ENCODE measurements at regions not wholly inside any gene's neighbourhood (a gene's known extent, or its start where the extent isn't known, plus 50 kb on each side); places are given as distances from the start of the nearest gene placed in this dataset.

GRCh38 chr2:142786918-142787702, 90.4 kb upstream of the KYNU start:
- intact Hi-C loops (cut with micrococcal nuclease) = no loop called here
- H3K27me3 Mint-ChIP-seq = no peaks in the 10 kb centered on the region
- DNase-seq = no peak
- no peaks in the 10 kb centered on the region for H3K9me3 Mint-ChIP-seq
- no peaks in the 10 kb centered on the region for H3K4me1 Mint-ChIP-seq
- H3K4me3 Mint-ChIP-seq = no peak overlapping the region
- no peaks in the 10 kb centered on the region for H3K36me3 Mint-ChIP-seq (ENCODE audit: low read depth)
- no peak overlapping the region for H3K27ac Mint-ChIP-seq

GRCh38 chr2:142782942-142783443, 94.5 kb upstream of the KYNU start:
- intact Hi-C loops (cut with micrococcal nuclease) = no loop called here

GRCh38 chr2:142781146-142781545, 96.3 kb upstream of the KYNU start:
- no peaks in the 10 kb centered on the region for H3K36me3 Mint-ChIP-seq (ENCODE audit: low read depth)
- no peak overlapping the region for H3K27ac Mint-ChIP-seq
- no peak for DNase-seq
- no peaks in the 10 kb centered on the region for H3K27me3 Mint-ChIP-seq
- intact Hi-C loops (cut with micrococcal nuclease) = no loop called here
- no peaks in the 10 kb centered on the region for H3K9me3 Mint-ChIP-seq
- H3K4me1 Mint-ChIP-seq = no peaks in the 10 kb centered on the region
- H3K4me3 Mint-ChIP-seq = no peak overlapping the region

More at GRCh38 chr2:142782942-142783443, 94.5 kb upstream of the KYNU start:
- H3K4me3 Mint-ChIP-seq = no peak overlapping the region
- H3K27me3 Mint-ChIP-seq = no peaks in the 10 kb centered on the region
- no peak overlapping the region for H3K27ac Mint-ChIP-seq
- no peaks in the 10 kb centered on the region for H3K9me3 Mint-ChIP-seq
- H3K36me3 Mint-ChIP-seq (ENCODE audit: low read depth) = no peaks in the 10 kb centered on the region
- no peaks in the 10 kb centered on the region for H3K4me1 Mint-ChIP-seq
- no peak for DNase-seq

GRCh38 chr2:142778289-142778688, 99.2 kb upstream of the KYNU start:
- Mint-ChIP-seq H3K4me1 (no peaks in the 10 kb centered on the region), H3K27ac (no peak overlapping the region), H3K4me3 (no peak overlapping the region), H3K9me3 (no peaks in the 10 kb centered on the region), H3K27me3 (no peaks in the 10 kb centered on the region), H3K36me3 (ENCODE audit: low read depth) (no peaks in the 10 kb centered on the region)
- no peak for DNase-seq
- intact Hi-C loops (cut with micrococcal nuclease) = no loop called here

GRCh38 chr2:142777742-142778141, 99.7 kb upstream of the KYNU start:
- H3K27ac Mint-ChIP-seq = no peak overlapping the region

GRCh38 chr2:142769761-142770160, 107.7 kb upstream of the KYNU start:
- no peaks in the 10 kb centered on the region for H3K4me1 Mint-ChIP-seq
- no peak overlapping the region for H3K27ac Mint-ChIP-seq
- no peak overlapping the region for H3K4me3 Mint-ChIP-seq
- no peaks in the 10 kb centered on the region for H3K36me3 Mint-ChIP-seq (ENCODE audit: low read depth)
- no peaks in the 10 kb centered on the region for H3K9me3 Mint-ChIP-seq
- no peak for DNase-seq
- intact Hi-C loops (cut with micrococcal nuclease) = no loop called here
- H3K27me3 Mint-ChIP-seq = no peaks in the 10 kb centered on the region

More at GRCh38 chr2:142777742-142778141, 99.7 kb upstream of the KYNU start:
- Mint-ChIP-seq H3K27me3 (no peaks in the 10 kb centered on the region), H3K4me3 (no peak overlapping the region), H3K4me1 (no peaks in the 10 kb centered on the region), H3K36me3 (ENCODE audit: low read depth) (no peaks in the 10 kb centered on the region), H3K9me3 (no peaks in the 10 kb centered on the region)
- intact Hi-C loops (cut with micrococcal nuclease) = no loop called here
- no peak for DNase-seq

GRCh38 chr2:142767847-142768246, 109.6 kb upstream of the KYNU start:
- Mint-ChIP-seq H3K4me1 (no peaks in the 10 kb centered on the region), H3K27me3 (no peaks in the 10 kb centered on the region), H3K4me3 (no peak overlapping the region), H3K27ac (no peak overlapping the region), H3K36me3 (ENCODE audit: low read depth) (no peaks in the 10 kb centered on the region), H3K9me3 (no peaks in the 10 kb centered on the region)
- DNase-seq = no peak
- intact Hi-C loops (cut with micrococcal nuclease) = no loop called here

GRCh38 chr2:142758973-142759372, 118.5 kb upstream of the KYNU start:
- Mint-ChIP-seq H3K27me3 (no peaks in the 10 kb centered on the region), H3K9me3 (no peaks in the 10 kb centered on the region), H3K4me1 (no peaks in the 10 kb centered on the region), H3K36me3 (ENCODE audit: low read depth) (no peaks in the 10 kb centered on the region), H3K4me3 (no peak overlapping the region), H3K27ac (no peak overlapping the region)
- DNase-seq = no peak
- intact Hi-C loops (cut with micrococcal nuclease) = no loop called here

GRCh38 chr2:142757111-142757510, 120.4 kb upstream of the KYNU start:
- Mint-ChIP-seq H3K4me3 (no peak overlapping the region), H3K9me3 (no peaks in the 10 kb centered on the region), H3K27me3 (no peaks in the 10 kb centered on the region), H3K36me3 (ENCODE audit: low read depth) (no peaks in the 10 kb centered on the region), H3K4me1 (no peaks in the 10 kb centered on the region), H3K27ac (no peak overlapping the region)
- intact Hi-C loops (cut with micrococcal nuclease) = no loop called here
- no peak for DNase-seq

- no peaks in the 10 kb centered on the region for H3K27me3 Mint-ChIP-seq
- H3K27ac Mint-ChIP-seq = no peak overlapping the region
- H3K9me3 Mint-ChIP-seq = no peaks in the 10 kb centered on the region
- no peak overlapping the region for H3K4me3 Mint-ChIP-seq
- no peak for DNase-seq
- intact Hi-C loops (cut with micrococcal nuclease) = no loop called here
- H3K4me1 Mint-ChIP-seq = no peaks in the 10 kb centered on the region
- H3K36me3 Mint-ChIP-seq (ENCODE audit: low read depth) = no peaks in the 10 kb centered on the region
Measured at GRCh38 chr2:142756430-142756829, 121.0 kb upstream of the KYNU start.

GRCh38 chr2:142755191-142755590, 122.3 kb upstream of the KYNU start:
- Mint-ChIP-seq H3K27me3 (no peaks in the 10 kb centered on the region), H3K9me3 (no peaks in the 10 kb centered on the region), H3K4me3 (no peak overlapping the region), H3K4me1 (no peaks in the 10 kb centered on the region), H3K36me3 (ENCODE audit: low read depth) (no peaks in the 10 kb centered on the region), H3K27ac (no peak overlapping the region)
- DNase-seq = no peak
- intact Hi-C loops (cut with micrococcal nuclease) = no loop called here

- DNase-seq = no peak
- intact Hi-C loops (cut with micrococcal nuclease) = no loop called here
- no peaks in the 10 kb centered on the region for H3K27me3 Mint-ChIP-seq
- H3K9me3 Mint-ChIP-seq = no peaks in the 10 kb centered on the region
- H3K4me1 Mint-ChIP-seq = no peaks in the 10 kb centered on the region
- no peaks in the 10 kb centered on the region for H3K36me3 Mint-ChIP-seq (ENCODE audit: low read depth)
- no peak overlapping the region for H3K4me3 Mint-ChIP-seq
- no peak overlapping the region for H3K27ac Mint-ChIP-seq
Measured at GRCh38 chr2:142754182-142754581, 123.3 kb upstream of the KYNU start.

GRCh38 chr2:142750858-142751257, 126.6 kb upstream of the KYNU start:
- H3K4me3 Mint-ChIP-seq = no peak overlapping the region
- H3K27me3 Mint-ChIP-seq = no peaks in the 10 kb centered on the region
- H3K27ac Mint-ChIP-seq = no peak overlapping the region
- H3K9me3 Mint-ChIP-seq = no peaks in the 10 kb centered on the region
- DNase-seq = no peak
- intact Hi-C loops (cut with micrococcal nuclease) = no loop called here
- H3K36me3 Mint-ChIP-seq (ENCODE audit: low read depth) = no peaks in the 10 kb centered on the region
- no peaks in the 10 kb centered on the region for H3K4me1 Mint-ChIP-seq

GRCh38 chr2:142748559-142749099, 128.8 kb upstream of the KYNU start:
- Mint-ChIP-seq H3K27me3 (no peaks in the 10 kb centered on the region), H3K4me1 (no peaks in the 10 kb centered on the region), H3K27ac (no peak overlapping the region), H3K9me3 (no peaks in the 10 kb centered on the region), H3K4me3 (no peak overlapping the region), H3K36me3 (ENCODE audit: low read depth) (no peaks in the 10 kb centered on the region)
- intact Hi-C loops (cut with micrococcal nuclease) = no loop called here
- DNase-seq = no peak

- intact Hi-C loops (cut with micrococcal nuclease) = no loop called here
- Mint-ChIP-seq H3K27ac (no peak overlapping the region), H3K9me3 (no peaks in the 10 kb centered on the region), H3K4me1 (no peaks in the 10 kb centered on the region), H3K36me3 (ENCODE audit: low read depth) (no peaks in the 10 kb centered on the region), H3K27me3 (no peaks in the 10 kb centered on the region), H3K4me3 (no peak overlapping the region)
- no peak for DNase-seq
Measured at GRCh38 chr2:142745691-142746090, 131.8 kb upstream of the KYNU start.
